Progenitor cell of endocrine pancreas (in vitro differentiated cells): ENCODE measurements at regions not wholly inside any gene's neighbourhood (a gene's known extent, or its start where the extent isn't known, plus 50 kb on each side); places are given as distances from the start of the nearest gene placed in this dataset.

Experiments
- DNase-seq: peaks from one replicate; pipeline ENCODE4 v3.0.0; 2021; ENCODE audit warnings: low spot score; ENCODE audit not compliant: unreplicated experiment
- H3K27ac Mint-ChIP-seq: 2 replicates; pipeline ENCODE4 v1.8.0; 2021; ENCODE audit warnings: mild to moderate bottlenecking, moderate library complexity, mixed read lengths
- H3K27me3 Mint-ChIP-seq: 2 replicates; pipeline ENCODE4 v1.8.0; 2021; ENCODE audit warnings: mixed read lengths
- H3K36me3 Mint-ChIP-seq: 2 replicates; pipeline ENCODE4 v1.8.0; 2022; ENCODE audit warnings: mixed read lengths; ENCODE audit not compliant: insufficient read depth
- H3K4me1 Mint-ChIP-seq: 2 replicates; pipeline ENCODE4 v1.8.0; 2021; ENCODE audit warnings: low read depth, mixed read lengths
- H3K4me3 Mint-ChIP-seq: 2 replicates; pipeline ENCODE4 v1.8.0; 2021; ENCODE audit warnings: low read depth, mild to moderate bottlenecking, moderate library complexity, mixed read lengths
- H3K9me3 Mint-ChIP-seq: 2 replicates; pipeline ENCODE4 v1.8.0; 2021; ENCODE audit warnings: low read depth, mixed read lengths
- TF ChIP-seq, protein P1 (sequence below): fragments of 200-600 bp; sonication (generic); IDR thresholded peaks from one replicate; pipeline ENCODE4 v1.5.0; 2021; ENCODE audit warnings: antibody characterized with exemption, mild to moderate bottlenecking; ENCODE audit not compliant: unreplicated experiment

GRCh38 chr15:87614704-87615103 lies 641.8 kb downstream of the NTRK3 start:
- H3K27ac Mint-ChIP-seq, result no peak overlapping the region

GRCh38 chr15:87610366-87610765 lies 646.2 kb downstream of the NTRK3 start:
- no peaks in the 10 kb centered on the region for H3K36me3 Mint-ChIP-seq
- H3K4me1 Mint-ChIP-seq, result no peaks in the 10 kb centered on the region
- H3K27me3 Mint-ChIP-seq, result peaks cover 6% of the 10 kb centered on the region
- H3K9me3 Mint-ChIP-seq, result no peaks in the 10 kb centered on the region
- TF ChIP-seq, protein P1, sequence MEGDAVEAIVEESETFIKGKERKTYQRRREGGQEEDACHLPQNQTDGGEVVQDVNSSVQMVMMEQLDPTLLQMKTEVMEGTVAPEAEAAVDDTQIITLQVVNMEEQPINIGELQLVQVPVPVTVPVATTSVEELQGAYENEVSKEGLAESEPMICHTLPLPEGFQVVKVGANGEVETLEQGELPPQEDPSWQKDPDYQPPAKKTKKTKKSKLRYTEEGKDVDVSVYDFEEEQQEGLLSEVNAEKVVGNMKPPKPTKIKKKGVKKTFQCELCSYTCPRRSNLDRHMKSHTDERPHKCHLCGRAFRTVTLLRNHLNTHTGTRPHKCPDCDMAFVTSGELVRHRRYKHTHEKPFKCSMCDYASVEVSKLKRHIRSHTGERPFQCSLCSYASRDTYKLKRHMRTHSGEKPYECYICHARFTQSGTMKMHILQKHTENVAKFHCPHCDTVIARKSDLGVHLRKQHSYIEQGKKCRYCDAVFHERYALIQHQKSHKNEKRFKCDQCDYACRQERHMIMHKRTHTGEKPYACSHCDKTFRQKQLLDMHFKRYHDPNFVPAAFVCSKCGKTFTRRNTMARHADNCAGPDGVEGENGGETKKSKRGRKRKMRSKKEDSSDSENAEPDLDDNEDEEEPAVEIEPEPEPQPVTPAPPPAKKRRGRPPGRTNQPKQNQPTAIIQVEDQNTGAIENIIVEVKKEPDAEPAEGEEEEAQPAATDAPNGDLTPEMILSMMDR, result no peak
- no peak overlapping the region for H3K4me3 Mint-ChIP-seq
- DNase-seq, result no peak
- H3K27ac Mint-ChIP-seq, result no peak overlapping the region

More at GRCh38 chr15:87614704-87615103, 641.8 kb downstream of the NTRK3 start:
- Mint-ChIP-seq H3K4me1 (no peaks in the 10 kb centered on the region), H3K36me3 (no peaks in the 10 kb centered on the region), H3K4me3 (no peak overlapping the region), H3K9me3 (no peaks in the 10 kb centered on the region), H3K27me3 (no peaks in the 10 kb centered on the region)
- DNase-seq, result no peak
- TF ChIP-seq, protein P1, result no peak

DNA sequence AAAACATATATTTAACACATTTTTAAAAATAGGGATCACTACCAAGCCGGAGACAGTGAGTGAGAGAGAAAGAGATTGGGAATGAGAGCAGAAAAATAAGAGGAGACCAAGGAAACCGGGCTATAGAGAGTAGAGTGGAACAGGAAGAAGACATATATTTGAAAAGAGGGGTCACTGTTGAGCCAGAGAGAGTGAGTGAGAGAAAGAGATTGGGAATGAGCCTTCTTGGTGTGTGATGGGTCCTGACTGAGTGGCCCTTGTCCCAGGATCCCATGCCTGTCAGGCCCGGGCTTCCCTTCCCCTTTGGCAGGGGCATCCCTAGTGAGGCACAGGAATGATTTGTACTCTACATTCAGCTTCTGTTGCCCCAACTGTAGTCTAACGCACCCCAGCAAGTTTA lies 646.6 kb downstream of the NTRK3 start:
- TF ChIP-seq, protein P1, result no peak
- Mint-ChIP-seq H3K9me3 (no peaks in the 10 kb centered on the region), H3K27ac (no peak overlapping the region), H3K4me3 (no peak overlapping the region), H3K4me1 (no peaks in the 10 kb centered on the region), H3K27me3 (peaks cover 6% of the 10 kb centered on the region), H3K36me3 (no peaks in the 10 kb centered on the region)
- DNase-seq, result no peak

DNA sequence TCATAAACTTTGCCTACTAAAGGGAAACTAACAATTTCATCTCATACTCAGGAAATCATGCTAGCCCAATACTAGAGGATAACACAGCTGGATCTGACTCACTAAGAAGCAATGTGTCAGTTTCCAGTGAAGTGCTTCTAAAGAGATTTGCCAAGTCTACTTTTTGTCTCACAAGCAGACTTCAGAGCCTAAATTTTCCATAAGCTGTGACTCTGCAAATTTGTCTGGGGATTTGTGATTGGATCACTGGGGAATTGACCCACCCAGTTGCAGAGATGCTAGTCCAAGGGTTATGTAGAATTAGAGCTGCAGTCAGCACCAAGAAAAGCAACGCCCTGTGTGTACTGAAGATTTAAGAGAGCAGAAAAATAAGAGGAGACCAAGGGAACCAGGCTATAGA lies 647.1 kb downstream of the NTRK3 start:
- TF ChIP-seq, protein P1, result no peak
- Mint-ChIP-seq H3K9me3 (no peaks in the 10 kb centered on the region), H3K4me3 (no peak overlapping the region), H3K27ac (no peak overlapping the region), H3K27me3 (peaks cover 6% of the 10 kb centered on the region), H3K36me3 (no peaks in the 10 kb centered on the region), H3K4me1 (no peaks in the 10 kb centered on the region)
- DNase-seq, result no peak

DNA sequence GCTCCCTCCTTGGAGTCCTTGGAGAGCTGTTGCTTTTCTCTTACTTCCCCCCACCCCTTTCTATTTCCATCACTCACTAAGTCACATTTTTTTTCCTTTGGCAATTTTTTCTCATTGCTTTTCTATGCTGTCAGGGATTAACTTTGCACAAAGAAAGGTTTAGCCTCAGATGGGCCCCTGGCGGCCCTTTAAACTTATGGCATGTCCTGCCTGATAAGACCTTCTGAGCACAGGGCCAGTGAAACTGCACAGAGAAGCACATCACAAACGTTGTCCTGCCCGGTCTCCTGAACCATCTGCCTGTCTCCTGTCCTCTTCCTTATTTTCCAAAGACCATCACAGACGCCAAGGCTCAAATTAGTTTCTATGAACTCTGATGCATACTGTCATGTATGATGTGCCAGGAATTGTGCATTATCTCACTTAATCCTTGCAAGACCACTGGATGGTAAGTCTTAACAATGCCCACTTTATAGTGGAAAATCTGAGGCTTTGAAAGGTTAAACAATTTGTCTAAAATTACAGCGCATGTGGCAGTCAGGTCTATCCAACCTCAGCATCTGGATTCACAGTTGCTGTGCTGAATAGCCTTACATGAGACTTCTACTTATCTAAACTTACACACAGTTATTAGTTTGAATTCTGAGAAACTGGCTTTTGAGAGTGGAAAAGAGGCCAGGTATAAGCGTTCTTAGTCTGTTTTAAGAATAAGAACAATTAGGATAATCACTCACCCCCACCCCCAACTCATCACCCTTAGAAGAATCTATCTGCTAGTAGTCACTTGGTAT lies 648.1 kb downstream of the NTRK3 start:
- no peaks in the 10 kb centered on the region for H3K4me1 Mint-ChIP-seq
- peaks cover 9% of the 10 kb centered on the region for H3K27me3 Mint-ChIP-seq
- H3K36me3 Mint-ChIP-seq, result no peaks in the 10 kb centered on the region
- DNase-seq, result no peak
- H3K4me3 Mint-ChIP-seq, result no peak overlapping the region
- no peak overlapping the region for H3K27ac Mint-ChIP-seq
- H3K9me3 Mint-ChIP-seq, result no peaks in the 10 kb centered on the region
- TF ChIP-seq, protein P1, result no peak
